Activated CD4-positive, alpha-beta T cell treated with anti-CD3 and anti-CD28 coated beads, Interleukin-2, amount 10 ng/mL, durations not matched to agents 24 days and 14 days (primary cell): ENCODE measurements at regions not wholly inside any gene's neighbourhood (a gene's known extent, or its start where the extent isn't known, plus 50 kb on each side); places are given as distances from the start of the nearest gene placed in this dataset.

Source experiments
- DNase-seq: peaks from one replicate; pipeline ENCODE4 v3.0.0; 2022
- H3K27ac Mint-ChIP-seq: one replicate; pipeline ENCODE4 v1.8.0; 2022; ENCODE audit warnings: mild to moderate bottlenecking, mixed read lengths
- H3K27me3 Mint-ChIP-seq: one replicate; pipeline ENCODE4 v1.8.0; 2022; ENCODE audit warnings: mixed read lengths
- H3K36me3 Mint-ChIP-seq: one replicate; pipeline ENCODE4 v1.8.0; 2022; ENCODE audit warnings: low read depth, mild to moderate bottlenecking, mixed read lengths
- H3K4me1 Mint-ChIP-seq: one replicate; pipeline ENCODE4 v1.8.0; 2021; ENCODE audit warnings: mixed read lengths
- H3K4me3 Mint-ChIP-seq: one replicate; pipeline ENCODE4 v1.8.0; 2022; ENCODE audit warnings: mild to moderate bottlenecking, moderate library complexity, mixed read lengths
- H3K9me3 Mint-ChIP-seq: one replicate; pipeline ENCODE4 v1.8.0; 2021; ENCODE audit warnings: mixed read lengths
- intact Hi-C: fragments of 100-400 bp; cut with micrococcal nuclease; formaldehyde crosslinking; loops from one replicate; pipeline ENCODE4 v1.15.1; 2023

GRCh38 chr1:95679262-95679661 lies 445.3 kb downstream of the RWDD3 start:
- H3K4me1 Mint-ChIP-seq: no peaks in the 10 kb centered on the region
- DNase-seq: no peak
- no peaks in the 10 kb centered on the region for H3K27me3 Mint-ChIP-seq
- intact Hi-C loops: no loop called here
- no peak overlapping the region for H3K27ac Mint-ChIP-seq
- H3K9me3 Mint-ChIP-seq: peaks cover 3% of the 10 kb centered on the region
- no peak overlapping the region for H3K4me3 Mint-ChIP-seq
- H3K36me3 Mint-ChIP-seq: no peaks in the 10 kb centered on the region

- no peak for DNase-seq
- H3K36me3 Mint-ChIP-seq: no peaks in the 10 kb centered on the region
- intact Hi-C loops: no loop called here
- H3K4me3 Mint-ChIP-seq: no peak overlapping the region
- H3K27ac Mint-ChIP-seq: no peak overlapping the region
- H3K4me1 Mint-ChIP-seq: no peaks in the 10 kb centered on the region
- H3K27me3 Mint-ChIP-seq: no peaks in the 10 kb centered on the region
- no peaks in the 10 kb centered on the region for H3K9me3 Mint-ChIP-seq
These were observed 451.1 kb downstream of the RWDD3 start for GRCh38 chr1:95685081-95685480.

GRCh38 chr1:95686217-95686616 lies 452.2 kb downstream of the RWDD3 start:
- no peak for DNase-seq
- no peak overlapping the region for H3K27ac Mint-ChIP-seq
- H3K4me3 Mint-ChIP-seq: no peak overlapping the region
- H3K9me3 Mint-ChIP-seq: no peaks in the 10 kb centered on the region
- no peaks in the 10 kb centered on the region for H3K4me1 Mint-ChIP-seq
- intact Hi-C loops: no loop called here
- H3K27me3 Mint-ChIP-seq: no peaks in the 10 kb centered on the region
- H3K36me3 Mint-ChIP-seq: no peaks in the 10 kb centered on the region

GRCh38 chr1:95699149-95699953 lies 465.3 kb downstream of the RWDD3 start:
- intact Hi-C loops: no loop called here
- Mint-ChIP-seq H3K36me3 (no peaks in the 10 kb centered on the region), H3K4me1 (no peaks in the 10 kb centered on the region), H3K4me3 (no peak overlapping the region), H3K27me3 (no peaks in the 10 kb centered on the region), H3K27ac (no peak overlapping the region), H3K9me3 (peaks cover 9% of the 10 kb centered on the region)
- no peak for DNase-seq

- no peaks in the 10 kb centered on the region for H3K36me3 Mint-ChIP-seq
- no peaks in the 10 kb centered on the region for H3K4me1 Mint-ChIP-seq
- H3K9me3 Mint-ChIP-seq: peaks cover 14% of the 10 kb centered on the region
- H3K4me3 Mint-ChIP-seq: no peak overlapping the region
- no peak for DNase-seq
- H3K27me3 Mint-ChIP-seq: no peaks in the 10 kb centered on the region
- no peak overlapping the region for H3K27ac Mint-ChIP-seq
- intact Hi-C loops: no loop called here
These were observed 467.6 kb downstream of the RWDD3 start for GRCh38 chr1:95701450-95702173.

GRCh38 chr1:95703046-95703445 lies 469.0 kb downstream of the RWDD3 start:
- Mint-ChIP-seq H3K4me1 (no peaks in the 10 kb centered on the region), H3K27me3 (no peaks in the 10 kb centered on the region), H3K36me3 (no peaks in the 10 kb centered on the region), H3K27ac (no peak overlapping the region), H3K4me3 (no peak overlapping the region), H3K9me3 (peaks cover 14% of the 10 kb centered on the region)
- DNase-seq: no peak
- intact Hi-C loops: no loop called here

GRCh38 chr1:95716097-95716496 lies 482.1 kb downstream of the RWDD3 start:
- Mint-ChIP-seq H3K9me3 (no peaks in the 10 kb centered on the region), H3K27ac (no peak overlapping the region), H3K4me3 (no peak overlapping the region), H3K4me1 (no peaks in the 10 kb centered on the region), H3K27me3 (no peaks in the 10 kb centered on the region), H3K36me3 (no peaks in the 10 kb centered on the region)
- DNase-seq: no peak
- intact Hi-C loops: no loop called here

- Mint-ChIP-seq H3K9me3 (peaks cover 2% of the 10 kb centered on the region), H3K27ac (no peak overlapping the region), H3K4me1 (no peaks in the 10 kb centered on the region), H3K36me3 (no peaks in the 10 kb centered on the region), H3K4me3 (no peak overlapping the region), H3K27me3 (no peaks in the 10 kb centered on the region)
- no peak for DNase-seq
- intact Hi-C loops: no loop called here
These were observed 482.5 kb downstream of the RWDD3 start for GRCh38 chr1:95716550-95716949.

GRCh38 chr1:95723346-95723745 lies 489.3 kb downstream of the RWDD3 start:
- Mint-ChIP-seq H3K4me3 (no peak overlapping the region), H3K27me3 (no peaks in the 10 kb centered on the region), H3K9me3 (peaks cover 4% of the 10 kb centered on the region), H3K36me3 (no peaks in the 10 kb centered on the region), H3K4me1 (no peaks in the 10 kb centered on the region), H3K27ac (no peak overlapping the region)
- no peak for DNase-seq
- intact Hi-C loops: no loop called here

GRCh38 chr1:95728841-95729240 lies 494.8 kb downstream of the RWDD3 start:
- Mint-ChIP-seq H3K27me3 (no peaks in the 10 kb centered on the region), H3K4me1 (no peaks in the 10 kb centered on the region), H3K9me3 (peaks cover 6% of the 10 kb centered on the region), H3K27ac (no peak overlapping the region), H3K36me3 (no peaks in the 10 kb centered on the region), H3K4me3 (no peak overlapping the region)
- intact Hi-C loops: no loop called here
- no peak for DNase-seq

- Mint-ChIP-seq H3K36me3 (no peaks in the 10 kb centered on the region), H3K27ac (no peak overlapping the region), H3K4me1 (no peaks in the 10 kb centered on the region), H3K9me3 (peaks cover 13% of the 10 kb centered on the region), H3K27me3 (no peaks in the 10 kb centered on the region), H3K4me3 (no peak overlapping the region)
- intact Hi-C loops: no loop called here
- DNase-seq: no peak
These were observed 497.0 kb downstream of the RWDD3 start for GRCh38 chr1:95730986-95731385.

GRCh38 chr1:95731466-95731865 lies 497.5 kb downstream of the RWDD3 start:
- Mint-ChIP-seq H3K9me3 (peaks cover 13% of the 10 kb centered on the region), H3K27ac (no peak overlapping the region), H3K4me1 (no peaks in the 10 kb centered on the region), H3K27me3 (no peaks in the 10 kb centered on the region), H3K36me3 (no peaks in the 10 kb centered on the region), H3K4me3 (no peak overlapping the region)
- no peak for DNase-seq
- intact Hi-C loops: no loop called here

- Mint-ChIP-seq H3K36me3 (no peaks in the 10 kb centered on the region), H3K9me3 (peaks cover 23% of the 10 kb centered on the region), H3K27me3 (no peaks in the 10 kb centered on the region), H3K4me3 (no peak overlapping the region), H3K27ac (no peak overlapping the region), H3K4me1 (no peaks in the 10 kb centered on the region)
- no peak for DNase-seq
- intact Hi-C loops: no loop called here
These were observed 499.0 kb downstream of the RWDD3 start for GRCh38 chr1:95733031-95733430.

GRCh38 chr1:95733671-95734070 lies 499.7 kb downstream of the RWDD3 start:
- Mint-ChIP-seq H3K27me3 (no peaks in the 10 kb centered on the region), H3K4me3 (no peak overlapping the region), H3K36me3 (no peaks in the 10 kb centered on the region), H3K9me3 (peaks cover 25% of the 10 kb centered on the region), H3K4me1 (no peaks in the 10 kb centered on the region), H3K27ac (no peak overlapping the region)
- intact Hi-C loops: no loop called here
- DNase-seq: no peak
